A673 (cell line): ENCODE measurements at regions not wholly inside any gene's neighbourhood (a gene's known extent, or its start where the extent isn't known, plus 50 kb on each side); places are given as distances from the start of the nearest gene placed in this dataset.

ENCODE experiments used
- BruUV-seq: library from RNA; stranded (reverse); fragments of 400-500 nt; replicated peaks from 2 replicates; lab custom pipeline; 2021; lab: Mats Ljungman, UMichigan
- CTCF ChIA-PET: fragments of 300-600 bp; sonication (Branson Sonifier 250); formaldehyde crosslinking; loops from one replicate; lab custom pipeline; 2022; ENCODE audit warnings: antibody characterized with exemption; lab: Charles Lee
- POLR2A ChIA-PET: fragments of 300-600 bp; sonication (Branson Sonifier 250); formaldehyde crosslinking; loops from one replicate; lab custom pipeline; 2022; ENCODE audit warnings: antibody characterized with exemption; ENCODE audit not compliant: low non-redundant PET; lab: Charles Lee
- DNase-seq: peaks from one replicate; pipeline ENCODE4 v3.0.0-alpha.2; 2015; ENCODE audit warnings: low spot score
- H3K27ac ChIP-seq: fragments of 200-600 bp; sonication (generic); 2 replicates; pipeline ENCODE4 v1.5.1; 2016; ENCODE audit warnings: mixed run types, low read depth, mild to moderate bottlenecking, mixed read lengths, antibody characterized with exemption, low read length; ENCODE audit not compliant: poor library complexity, severe bottlenecking
- H3K27me3 ChIP-seq: fragments of 200-600 bp; sonication (generic); replicated peaks from 2 replicates; pipeline ENCODE4 v1.6.1; 2017; ENCODE audit warnings: mixed run types, low read depth, mild to moderate bottlenecking, mixed read lengths, antibody characterized with exemption, low read length; ENCODE audit not compliant: insufficient read depth, poor library complexity
- H3K36me3 ChIP-seq: fragments of 200-600 bp; sonication (generic); 2 replicates; pipeline ENCODE4 v1.6.1; 2016; ENCODE audit warnings: mixed run types, mild to moderate bottlenecking, mixed read lengths, antibody characterized with exemption, low read length; ENCODE audit not compliant: insufficient read depth, poor library complexity, severe bottlenecking
- H3K4me1 ChIP-seq: fragments of 200-600 bp; sonication (generic); 2 replicates; pipeline ENCODE4 v1.6.1; 2017; ENCODE audit warnings: mixed run types, mild to moderate bottlenecking, mixed read lengths, antibody characterized with exemption, low read length; ENCODE audit not compliant: insufficient read depth, poor library complexity, severe bottlenecking
- H3K4me3 ChIP-seq: fragments of 200-600 bp; sonication (generic); 2 replicates; pipeline ENCODE4 v1.5.1; 2016; ENCODE audit warnings: low read depth, mixed run types, mild to moderate bottlenecking, mixed read lengths, low read length; ENCODE audit not compliant: poor library complexity, severe bottlenecking
- H3K9me3 ChIP-seq: fragments of 200-600 bp; sonication (generic); 2 replicates; pipeline ENCODE4 v1.6.1; 2016; ENCODE audit warnings: mixed run types, low read depth, mild to moderate bottlenecking, mixed read lengths, antibody characterized with exemption, low read length; ENCODE audit not compliant: poor library complexity, severe bottlenecking
- CTCF ChIP-seq: fragments of 300-800, 200-600 bp; sonication (generic); conservative IDR thresholded peaks from 2 replicates; pipeline ENCODE4 v1.5.1; 2017; ENCODE audit warnings: low read depth, mild to moderate bottlenecking, antibody characterized with exemption, low read length, moderate library complexity, mixed read lengths
- EZH2 ChIP-seq: fragments of 200-600 bp; sonication (generic); IDR thresholded peaks from 2 replicates; pipeline ENCODE4 v1.6.1; 2017; ENCODE audit warnings: borderline replicate concordance, low read depth, mild to moderate bottlenecking, mixed read lengths, antibody characterized with exemption, low read length; ENCODE audit not compliant: poor library complexity, severe bottlenecking
- intact Hi-C: fragments of 100-400 bp; cut with micrococcal nuclease; formaldehyde crosslinking; loops from one replicate; pipeline ENCODE4 v1.10.0; 2022; ENCODE audit not compliant: unreplicated experiment

DNA sequence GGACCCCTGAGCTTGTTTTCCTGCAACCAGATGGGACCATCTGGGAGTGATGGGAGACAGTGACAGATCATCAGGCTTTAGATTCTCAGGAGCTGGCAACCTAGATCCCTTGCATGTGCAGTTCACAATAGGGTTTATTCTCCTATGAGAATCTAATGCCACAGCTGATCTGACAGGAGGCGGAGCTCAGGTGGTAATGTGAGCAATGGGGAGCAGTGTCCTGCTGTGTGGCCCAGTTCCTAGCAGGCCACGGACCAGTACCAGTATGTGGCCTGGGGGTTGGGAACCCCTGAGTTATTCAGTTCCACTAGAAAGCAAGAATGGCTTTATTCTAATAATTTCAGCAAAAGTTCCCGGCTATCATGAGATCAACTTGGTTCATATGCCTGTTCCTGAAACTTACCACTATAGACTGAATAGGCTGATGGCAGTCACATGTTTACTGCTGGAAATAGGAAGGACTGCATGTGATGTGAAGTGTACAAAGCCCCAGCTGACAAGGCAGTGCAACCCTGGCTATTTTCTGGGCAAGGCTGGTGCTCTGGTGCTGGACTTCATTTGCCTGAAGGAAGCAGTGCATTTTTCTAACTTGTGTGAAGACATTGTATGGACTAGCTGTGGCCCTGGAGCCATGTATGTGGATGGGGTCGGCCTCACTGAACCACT lies 107.2 kb downstream of the SPRY1 start:
- POLR2A ChIA-PET: no interaction called here
- no peak overlapping the region for H3K27ac ChIP-seq
- CTCF ChIA-PET: no interaction called here
- BruUV-seq: no TSS peak
- no peak for DNase-seq
- H3K4me3 ChIP-seq: no peak overlapping the region
- no peaks in the 10 kb centered on the region for H3K36me3 ChIP-seq
- intact Hi-C loops: no loop called here
- TF ChIP-seq EZH2 (no peak), CTCF (no peak)
- H3K9me3 ChIP-seq: no peaks in the 10 kb centered on the region
- H3K4me1 ChIP-seq: peaks cover 5% of the 10 kb centered on the region
- H3K27me3 ChIP-seq: no peaks in the 10 kb centered on the region

DNA sequence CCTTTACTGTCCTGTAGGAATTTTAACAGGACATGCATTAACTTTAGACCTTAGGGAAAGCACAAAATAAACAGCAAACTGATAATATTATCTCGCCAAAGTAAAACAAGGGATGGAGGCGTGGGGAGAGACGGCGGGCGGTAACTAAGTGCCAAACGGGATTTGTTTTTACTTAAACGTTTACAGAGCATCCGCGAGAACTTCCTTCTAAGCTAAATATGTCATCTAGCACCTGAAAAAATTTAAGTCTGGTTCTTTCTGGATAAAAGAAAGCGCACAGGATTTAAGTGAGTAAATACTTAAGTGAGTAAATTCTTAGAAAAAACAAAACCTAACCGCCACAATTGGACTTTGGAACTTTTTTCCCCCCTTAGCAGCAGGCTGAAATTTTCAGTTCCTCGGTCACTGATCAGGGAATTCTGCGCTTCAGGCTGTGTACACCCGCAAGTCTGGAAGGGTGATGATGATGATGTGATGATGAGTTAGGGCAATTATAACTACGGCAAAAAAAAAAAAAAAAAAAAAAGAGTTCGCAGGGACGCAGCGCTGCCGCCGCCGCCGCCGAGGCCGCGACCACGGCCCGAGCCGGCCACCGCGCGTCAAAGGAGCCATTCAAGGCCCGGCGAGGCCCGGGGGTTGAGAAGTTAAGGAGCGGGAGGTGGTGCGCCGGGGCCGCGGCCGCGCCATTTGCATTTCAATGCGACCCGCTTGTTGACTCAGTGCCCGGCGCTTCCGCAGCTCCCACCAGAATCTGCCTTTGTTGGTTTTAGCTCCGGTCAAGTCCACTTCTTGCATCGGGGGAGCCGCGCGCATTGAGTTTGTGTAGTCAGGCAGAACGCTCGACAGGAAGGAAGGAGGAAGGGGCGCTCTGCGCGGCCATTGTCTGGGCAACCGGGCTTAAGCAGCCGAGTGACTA lies 108.8 kb downstream of the SPRY1 start:
- H3K27ac ChIP-seq: peak overlapping the region; percentile 15
- intact Hi-C loops: loop anchor here (5.0 kb wide), 1 partner anchor 108 kb away; the partner anchor contains the start of gene SPRY1
- no peaks in the 10 kb centered on the region for H3K9me3 ChIP-seq
- H3K36me3 ChIP-seq: no peaks in the 10 kb centered on the region
- ChIA-PET CTCF (no interaction called here), POLR2A (no interaction called here)
- no peak for TF ChIP-seq EZH2
- no peak for TF ChIP-seq CTCF
- BruUV-seq: no TSS peak
- no peaks in the 10 kb centered on the region for H3K27me3 ChIP-seq
- H3K4me3 ChIP-seq: peak overlapping the region; percentile 46
- peak; percentile 82 for DNase-seq
- H3K4me1 ChIP-seq: peaks cover 5% of the 10 kb centered on the region

- no TSS peak for BruUV-seq
- Histone ChIP-seq H3K9me3 (no peaks in the 10 kb centered on the region), H3K4me3 (peak overlapping the region; percentile 46), H3K27ac (peak overlapping the region; percentile 15), H3K4me1 (peaks cover 5% of the 10 kb centered on the region), H3K36me3 (no peaks in the 10 kb centered on the region), H3K27me3 (no peaks in the 10 kb centered on the region)
- POLR2A ChIA-PET: no interaction called here
- DNase-seq: no peak
- intact Hi-C loops: loop anchor here (5.0 kb wide), 1 partner anchor 109 kb away; the partner anchor contains the start of gene SPRY1
- TF ChIP-seq CTCF (no peak), EZH2 (no peak)
- CTCF ChIA-PET: no interaction called here
Observed at GRCh38 chr4:123506011-123506695, 109.6 kb downstream of the SPRY1 start.
